ENCODE measurements at regions not wholly inside any gene's neighbourhood (a gene's known extent, or its start where the extent isn't known, plus 50 kb on each side); places are given as distances from the start of the nearest gene placed in this dataset.
"Not testable (repeated sequence)": the region's sequence is repeated elsewhere in the genome, so short reads cannot be mapped to it uniquely, and the experiment has no call there.

DNA sequence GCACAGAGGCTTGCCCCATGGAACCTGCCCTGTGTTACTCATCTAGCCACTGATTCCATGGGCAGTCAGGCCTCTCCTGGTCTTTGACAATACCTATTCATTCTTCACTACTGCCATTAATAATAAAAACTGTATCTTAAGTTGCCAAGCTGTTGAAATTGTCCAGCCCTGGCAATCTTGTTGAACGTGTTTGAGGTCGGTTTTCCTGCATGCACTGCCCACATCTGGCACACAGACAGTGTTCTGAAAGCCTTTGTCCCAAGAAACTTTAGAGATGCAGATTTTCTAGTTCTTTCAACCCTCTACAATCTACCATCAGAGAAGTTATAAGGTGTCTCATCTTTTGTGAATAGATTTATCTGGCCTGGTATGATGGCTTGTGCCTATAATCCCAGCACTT lies 567.2 kb upstream of the NECTIN3 start:
- Mint-ChIP-seq H3K27ac (no peak overlapping the region), H3K36me3 (no peaks in the 10 kb centered on the region), H3K9me3 (peaks cover 21% of the 10 kb centered on the region), H3K4me1 (ENCODE audit: unreplicated experiment) (no peaks in the 10 kb centered on the region), H3K27me3 (no peaks in the 10 kb centered on the region), H3K4me3 (no peak overlapping the region)
- TF ChIP-seq, protein P1, sequence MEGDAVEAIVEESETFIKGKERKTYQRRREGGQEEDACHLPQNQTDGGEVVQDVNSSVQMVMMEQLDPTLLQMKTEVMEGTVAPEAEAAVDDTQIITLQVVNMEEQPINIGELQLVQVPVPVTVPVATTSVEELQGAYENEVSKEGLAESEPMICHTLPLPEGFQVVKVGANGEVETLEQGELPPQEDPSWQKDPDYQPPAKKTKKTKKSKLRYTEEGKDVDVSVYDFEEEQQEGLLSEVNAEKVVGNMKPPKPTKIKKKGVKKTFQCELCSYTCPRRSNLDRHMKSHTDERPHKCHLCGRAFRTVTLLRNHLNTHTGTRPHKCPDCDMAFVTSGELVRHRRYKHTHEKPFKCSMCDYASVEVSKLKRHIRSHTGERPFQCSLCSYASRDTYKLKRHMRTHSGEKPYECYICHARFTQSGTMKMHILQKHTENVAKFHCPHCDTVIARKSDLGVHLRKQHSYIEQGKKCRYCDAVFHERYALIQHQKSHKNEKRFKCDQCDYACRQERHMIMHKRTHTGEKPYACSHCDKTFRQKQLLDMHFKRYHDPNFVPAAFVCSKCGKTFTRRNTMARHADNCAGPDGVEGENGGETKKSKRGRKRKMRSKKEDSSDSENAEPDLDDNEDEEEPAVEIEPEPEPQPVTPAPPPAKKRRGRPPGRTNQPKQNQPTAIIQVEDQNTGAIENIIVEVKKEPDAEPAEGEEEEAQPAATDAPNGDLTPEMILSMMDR (conservative IDR thresholded peaks at IDR 0.05), result no peak
- DNase-seq (ENCODE audit: extremely low spot score, unreplicated experiment), result no peak

DNA sequence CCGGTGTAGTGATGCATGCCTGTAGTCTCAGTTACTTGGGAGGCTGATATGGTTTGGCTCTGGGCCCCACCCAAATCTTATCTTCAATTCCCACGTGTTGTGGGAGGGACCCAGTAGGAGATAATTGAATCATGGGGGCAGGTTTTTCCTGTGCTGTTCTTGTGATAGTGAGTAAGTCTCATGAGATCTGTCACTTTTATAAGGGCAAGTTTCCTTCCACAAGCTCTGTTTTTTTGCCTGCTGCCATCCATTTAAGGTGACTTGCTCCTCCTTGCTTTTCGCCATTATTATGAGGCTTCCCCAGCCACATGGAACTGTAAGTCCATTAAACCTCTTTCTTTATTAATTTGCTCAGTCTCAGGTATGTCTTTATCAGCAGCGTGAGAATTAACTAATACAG lies 566.7 kb upstream of the NECTIN3 start:
- Mint-ChIP-seq H3K4me1 (ENCODE audit: unreplicated experiment) (no peaks in the 10 kb centered on the region), H3K9me3 (peaks cover 21% of the 10 kb centered on the region), H3K27me3 (no peaks in the 10 kb centered on the region), H3K4me3 (no peak overlapping the region), H3K36me3 (no peaks in the 10 kb centered on the region), H3K27ac (no peak overlapping the region)
- DNase-seq (ENCODE audit: extremely low spot score, unreplicated experiment), result no peak
- TF ChIP-seq, protein P1 (conservative IDR thresholded peaks at IDR 0.05), result no peak

DNA sequence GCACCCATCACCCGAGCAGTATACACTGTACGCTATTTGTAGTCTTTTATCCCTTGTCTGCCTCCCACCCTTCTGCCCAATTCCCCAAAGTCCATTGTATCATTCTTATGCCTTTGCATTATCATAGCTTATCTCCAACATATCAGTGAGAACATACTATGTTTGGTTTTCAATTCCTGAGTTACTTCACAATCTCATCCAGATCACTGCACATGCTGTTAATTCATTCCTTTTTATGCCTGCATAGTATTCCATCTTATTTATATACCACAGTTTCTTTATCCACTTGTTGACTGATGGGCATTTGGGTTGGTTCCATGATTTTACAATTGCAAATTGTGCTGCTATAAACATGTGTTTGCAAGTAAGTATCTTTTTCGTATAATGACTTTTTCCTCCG lies 564.7 kb upstream of the NECTIN3 start:
- Mint-ChIP-seq H3K27me3 (no peaks in the 10 kb centered on the region), H3K4me3 (no peak overlapping the region), H3K9me3 (peaks cover 26% of the 10 kb centered on the region), H3K27ac (no peak overlapping the region), H3K4me1 (ENCODE audit: unreplicated experiment) (no peaks in the 10 kb centered on the region), H3K36me3 (no peaks in the 10 kb centered on the region)
- no peak for DNase-seq (ENCODE audit: extremely low spot score, unreplicated experiment)
- TF ChIP-seq, protein P1 (conservative IDR thresholded peaks at IDR 0.05), result no peak

DNA sequence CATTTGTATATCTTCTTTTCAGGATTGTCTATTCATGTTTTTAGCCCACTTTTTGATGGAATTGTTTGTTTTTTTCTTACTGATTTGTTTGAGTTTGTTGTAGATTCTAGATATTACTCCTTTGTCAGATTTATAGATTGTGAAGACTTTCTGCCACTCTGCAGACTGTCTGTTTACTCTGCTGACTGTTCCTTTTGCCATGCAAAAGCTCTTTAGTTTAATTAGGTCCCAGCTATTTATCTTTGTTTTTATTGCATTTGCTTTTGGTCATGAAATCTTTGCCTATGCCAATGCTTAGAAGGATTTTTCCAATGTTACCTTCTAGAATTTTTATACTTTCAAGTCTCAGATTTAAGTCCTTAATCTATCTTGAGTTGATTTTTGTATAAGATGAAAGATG lies 564.0 kb upstream of the NECTIN3 start:
- not testable (repeated sequence) for H3K4me1 Mint-ChIP-seq (ENCODE audit: unreplicated experiment); H3K27ac Mint-ChIP-seq; DNase-seq (ENCODE audit: extremely low spot score, unreplicated experiment); H3K27me3 Mint-ChIP-seq; H3K36me3 Mint-ChIP-seq; H3K4me3 Mint-ChIP-seq
- peaks cover 26% of the 10 kb centered on the region for H3K9me3 Mint-ChIP-seq

GRCh38 chr3:110512961-110513360 lies 558.7 kb upstream of the NECTIN3 start:
- Mint-ChIP-seq H3K36me3 (peaks cover 3% of the 10 kb centered on the region), H3K9me3 (peaks cover 19% of the 10 kb centered on the region), H3K27me3 (no peaks in the 10 kb centered on the region), H3K4me1 (ENCODE audit: unreplicated experiment) (no peaks in the 10 kb centered on the region), H3K27ac (no peak overlapping the region), H3K4me3 (no peak overlapping the region)
- TF ChIP-seq, protein P1 (conservative IDR thresholded peaks at IDR 0.05), result no peak
- DNase-seq (ENCODE audit: extremely low spot score, unreplicated experiment), result no peak

DNA sequence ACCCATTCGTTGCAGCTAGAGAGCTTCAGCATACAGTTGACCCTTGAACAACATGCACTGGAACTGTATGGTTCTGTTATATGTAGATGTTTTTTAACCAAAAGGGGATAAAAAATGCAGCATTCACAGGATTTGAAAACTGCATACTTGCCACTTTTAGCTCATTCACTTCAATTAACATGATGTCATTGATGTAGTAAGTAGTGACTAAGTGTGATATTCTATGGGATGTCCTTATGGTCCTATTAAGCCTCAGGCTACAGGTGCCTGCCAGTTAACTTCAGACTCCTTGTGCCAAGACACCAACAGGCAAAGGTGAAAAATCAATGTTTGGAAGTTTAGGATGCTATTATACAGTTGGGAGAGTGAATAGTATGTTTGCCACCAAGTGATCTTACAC lies 553.6 kb upstream of the NECTIN3 start:
- Mint-ChIP-seq H3K4me1 (ENCODE audit: unreplicated experiment) (no peaks in the 10 kb centered on the region), H3K4me3 (no peak overlapping the region), H3K9me3 (peaks cover 5% of the 10 kb centered on the region), H3K27ac (no peak overlapping the region), H3K27me3 (no peaks in the 10 kb centered on the region), H3K36me3 (peaks cover 3% of the 10 kb centered on the region)
- TF ChIP-seq, protein P1 (conservative IDR thresholded peaks at IDR 0.05), result no peak
- DNase-seq (ENCODE audit: extremely low spot score, unreplicated experiment), result no peak
